D721Med (cell line): ENCODE measurements at regions not wholly inside any gene's neighbourhood (a gene's known extent, or its start where the extent isn't known, plus 50 kb on each side); places are given as distances from the start of the nearest gene placed in this dataset.

Experiments used
- DNase-seq: peaks from one replicate; pipeline ENCODE4 v3.0.0; 2011; ENCODE audit warnings: low spot score; ENCODE audit not compliant: insufficient read length
- FAIRE-seq: peaks from 2 replicates; lab custom pipeline; 2011; peaks lifted over from hg19 to GRCh38; lab: Jason Lieb, UNC
- CTCF ChIP-seq: IDR thresholded peaks from 2 replicates; pipeline ENCODE4 v1.5.1; 2012; ENCODE audit warnings: mild to moderate bottlenecking, control low read depth; ENCODE audit not compliant: insufficient read depth; ENCODE audit errors: missing control alignments

- FAIRE-seq, result no peak
- no peak for TF ChIP-seq CTCF
- DNase-seq, result no peak
Measured at GRCh38 chr9:108078811-108079210, 589.2 kb upstream of the KLF4 start.

- DNase-seq, result no peak
- TF ChIP-seq CTCF, result no peak
- FAIRE-seq, result no peak
Measured at GRCh38 chr9:108078375-108078774, 588.8 kb upstream of the KLF4 start.

- TF ChIP-seq CTCF, result no peak
- DNase-seq (no peak), FAIRE-seq (no peak)
Measured at GRCh38 chr9:108077556-108077955, 588.0 kb upstream of the KLF4 start.

- DNase-seq (no peak), FAIRE-seq (no peak)
- TF ChIP-seq CTCF, result no peak
Measured at GRCh38 chr9:108074900-108075299, 585.3 kb upstream of the KLF4 start.

GRCh38 chr9:108073823-108074222 is 584.3 kb upstream of the KLF4 start:
- TF ChIP-seq CTCF, result no peak
- no peak for DNase-seq
- no peak for FAIRE-seq

GRCh38 chr9:108072740-108073139 is 583.2 kb upstream of the KLF4 start:
- no peak for DNase-seq
- FAIRE-seq, result no peak

GRCh38 chr9:108070861-108071260 is 581.3 kb upstream of the KLF4 start:
- no peak for DNase-seq
- TF ChIP-seq CTCF, result no peak
- no peak for FAIRE-seq

More at GRCh38 chr9:108072740-108073139, 583.2 kb upstream of the KLF4 start:
- TF ChIP-seq CTCF, result no peak
